Liver (tissue), 8 donors: ENCODE measurements at regions not wholly inside any gene's neighbourhood (a gene's known extent, or its start where the extent isn't known, plus 50 kb on each side); places are given as distances from the start of the nearest gene placed in this dataset.

Source experiments
- DNase-seq: peaks from one replicate; pipeline ENCODE4 v3.0.0-alpha.2; 2017; ENCODE audit warnings: low spot score
- H3K27ac ChIP-seq, 2 donors: one replicate each; pipeline ENCODE4 v1.7.0; 2013; ENCODE audit warnings: inconsistent platforms in 2 of 2, low read length in 2 of 2, control low read depth in 1 of 2, low read depth in 1 of 2, mild to moderate bottlenecking in 1 of 2
- H3K27me3 ChIP-seq, 4 donors: one replicate each; pipeline versions ENCODE4 v1.6.1 to v1.7.0; 2013; ENCODE audit warnings: low read length in 3 of 4, inconsistent platforms in 1 of 4, mild to moderate bottlenecking in 1 of 4, moderate library complexity in 1 of 4; ENCODE audit not compliant: control insufficient read depth in 4 of 4, insufficient read depth in 4 of 4
- H3K36me3 ChIP-seq, 4 donors: one replicate each; pipeline versions ENCODE4 v1.6.1 to v1.7.0; 2013; ENCODE audit warnings: low read length in 3 of 4, mild to moderate bottlenecking in 3 of 4, low read depth in 1 of 4, moderate library complexity in 1 of 4; ENCODE audit not compliant: control insufficient read depth in 4 of 4, insufficient read depth in 3 of 4
- H3K4me1 ChIP-seq, 4 donors: one replicate each; pipeline versions ENCODE4 v1.6.1 to v1.7.0; 2013; ENCODE audit warnings: low read length in 3 of 4, mild to moderate bottlenecking in 3 of 4, moderate library complexity in 1 of 4; ENCODE audit not compliant: control insufficient read depth in 4 of 4, insufficient read depth in 4 of 4
- H3K4me3 ChIP-seq, 3 donors: one replicate each; pipeline versions ENCODE4 v1.6.1 to v1.7.0; 2013; ENCODE audit warnings: low read length in 3 of 3, control low read depth in 1 of 3, low read depth in 1 of 3, mild to moderate bottlenecking in 1 of 3
- H3K9ac ChIP-seq, 2 donors: one replicate each; pipeline ENCODE4 v1.7.0; 2013; ENCODE audit warnings: low read length in 2 of 2, mild to moderate bottlenecking in 2 of 2, moderate library complexity in 2 of 2, control low read depth in 1 of 2, low read depth in 1 of 2
- H3K9me3 ChIP-seq, 4 donors: one replicate each; pipeline versions ENCODE4 v1.6.1 to v1.7.0; 2013; ENCODE audit warnings: low read length in 3 of 4; ENCODE audit not compliant: control insufficient read depth in 4 of 4
- EGR1 ChIP-seq, 2 donors: IDR thresholded peaks; 2 replicates each; pipeline ENCODE4 v1.6.1; 2016 to 2018; ENCODE audit warnings: antibody characterized with exemption in 2 of 2, low read depth in 2 of 2
- FOXA1 ChIP-seq: IDR thresholded peaks from 2 replicates; pipeline ENCODE4 v1.6.1; 2016; ENCODE audit warnings: antibody characterized with exemption
- FOXA2 ChIP-seq: IDR thresholded peaks from 2 replicates; pipeline ENCODE4 v1.6.1; 2016; ENCODE audit warnings: antibody characterized with exemption
- GABPA ChIP-seq, 2 donors: IDR thresholded peaks in 1 of 2; conservative IDR thresholded peaks in 1 of 2; 2 replicates each; pipeline ENCODE4 v1.6.1; 2016; ENCODE audit warnings: antibody characterized with exemption in 2 of 2, mild to moderate bottlenecking in 1 of 2, moderate library complexity in 1 of 2
- HNF4A ChIP-seq, 2 donors: conservative IDR thresholded peaks; 2 replicates each; pipeline ENCODE4 v1.6.1; 2016; ENCODE audit warnings: antibody characterized with exemption in 2 of 2, mild to moderate bottlenecking in 2 of 2
- HNF4G ChIP-seq: IDR thresholded peaks from 2 replicates; pipeline ENCODE4 v1.6.1; 2016; ENCODE audit warnings: antibody characterized with exemption
- JUND ChIP-seq, 2 donors: IDR thresholded peaks; 2 replicates each; pipeline ENCODE4 v1.6.1; 2016; ENCODE audit warnings: antibody characterized with exemption in 2 of 2
- NR2F2 ChIP-seq: IDR thresholded peaks from 2 replicates; pipeline ENCODE4 v1.6.1; 2016; ENCODE audit warnings: antibody characterized with exemption
- RAD21 ChIP-seq, 2 donors: IDR thresholded peaks; 2 replicates each; pipeline ENCODE4 v1.6.1; 2016; ENCODE audit warnings: antibody characterized with exemption in 2 of 2, mild to moderate bottlenecking in 2 of 2
- RXRA ChIP-seq, 2 donors: IDR thresholded peaks; 2 replicates each; pipeline ENCODE4 v1.6.1; 2017 to 2018; ENCODE audit warnings: antibody characterized with exemption in 2 of 2, mild to moderate bottlenecking in 1 of 2
- SP1 ChIP-seq: IDR thresholded peaks from 2 replicates; pipeline ENCODE4 v1.6.1; 2018; ENCODE audit warnings: antibody characterized with exemption, mild to moderate bottlenecking
- TAF1 ChIP-seq: conservative IDR thresholded peaks from 2 replicates; pipeline ENCODE4 v1.6.1; 2016; ENCODE audit warnings: antibody characterized with exemption, mild to moderate bottlenecking
- ZBTB33 ChIP-seq: IDR thresholded peaks from 2 replicates; pipeline ENCODE4 v1.6.1; 2016; ENCODE audit warnings: antibody characterized with exemption
- WGBS: extraction: QIAGEN DNeasy Blood & Tissue Kit; methylation state at CpG from one replicate; pipeline ENCODE4 v1.1.7; 2013; 5-methylcytosine and 5-hydroxymethylcytosine counted together
- TF ChIP-seq, protein P1 (sequence below): fragments of 150-350 bp; IDR thresholded peaks from 2 replicates; pipeline ENCODE4 v1.5.1; 2017; ENCODE audit warnings: improper control_type of control experiment, low read depth, low read length; ENCODE audit not compliant: missing input control
- TF ChIP-seq, protein P2 (sequence below): IDR thresholded peaks from 2 replicates; pipeline ENCODE4 v1.6.1; 2016; ENCODE audit warnings: antibody characterized with exemption
- TF ChIP-seq, protein P3 (sequence below): IDR thresholded peaks from 2 replicates; pipeline ENCODE4 v1.6.1; 2016; ENCODE audit warnings: antibody characterized with exemption, mild to moderate bottlenecking
- TF ChIP-seq, protein P4 (sequence below): IDR thresholded peaks from 2 replicates; pipeline ENCODE4 v1.6.1; 2016; ENCODE audit warnings: antibody characterized with exemption
- donor health status: healthy.
- donor health status: healthy.
- donor health status: healthy.
- donor health status: healthy.
- donor health status: healthy.

GRCh38 chr9:81512641-81513040, 176.7 kb downstream of the TLE1 start:
- no peak overlapping the region for H3K27ac ChIP-seq
- no peaks in the 10 kb centered on the region for H3K27me3 ChIP-seq
- WGBS = 90% methylated on average over 1 of the region's 1 CpG
- no peak for DNase-seq
- TF ChIP-seq TAF1 = no peak
- no peak for TF ChIP-seq RXRA (IDR thresholded peaks at IDR 0.05)
- TF ChIP-seq HNF4A (conservative IDR thresholded peaks at IDR 0.05) = no peak
- TF ChIP-seq, protein P1, sequence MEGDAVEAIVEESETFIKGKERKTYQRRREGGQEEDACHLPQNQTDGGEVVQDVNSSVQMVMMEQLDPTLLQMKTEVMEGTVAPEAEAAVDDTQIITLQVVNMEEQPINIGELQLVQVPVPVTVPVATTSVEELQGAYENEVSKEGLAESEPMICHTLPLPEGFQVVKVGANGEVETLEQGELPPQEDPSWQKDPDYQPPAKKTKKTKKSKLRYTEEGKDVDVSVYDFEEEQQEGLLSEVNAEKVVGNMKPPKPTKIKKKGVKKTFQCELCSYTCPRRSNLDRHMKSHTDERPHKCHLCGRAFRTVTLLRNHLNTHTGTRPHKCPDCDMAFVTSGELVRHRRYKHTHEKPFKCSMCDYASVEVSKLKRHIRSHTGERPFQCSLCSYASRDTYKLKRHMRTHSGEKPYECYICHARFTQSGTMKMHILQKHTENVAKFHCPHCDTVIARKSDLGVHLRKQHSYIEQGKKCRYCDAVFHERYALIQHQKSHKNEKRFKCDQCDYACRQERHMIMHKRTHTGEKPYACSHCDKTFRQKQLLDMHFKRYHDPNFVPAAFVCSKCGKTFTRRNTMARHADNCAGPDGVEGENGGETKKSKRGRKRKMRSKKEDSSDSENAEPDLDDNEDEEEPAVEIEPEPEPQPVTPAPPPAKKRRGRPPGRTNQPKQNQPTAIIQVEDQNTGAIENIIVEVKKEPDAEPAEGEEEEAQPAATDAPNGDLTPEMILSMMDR = no peak
- TF ChIP-seq SP1 = no peak
- TF ChIP-seq FOXA1 = no peak
- TF ChIP-seq, protein P2, sequence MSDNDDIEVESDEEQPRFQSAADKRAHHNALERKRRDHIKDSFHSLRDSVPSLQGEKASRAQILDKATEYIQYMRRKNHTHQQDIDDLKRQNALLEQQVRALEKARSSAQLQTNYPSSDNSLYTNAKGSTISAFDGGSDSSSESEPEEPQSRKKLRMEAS = no peak
- no peak for TF ChIP-seq JUND (IDR thresholded peaks at IDR 0.05)
- no peak for TF ChIP-seq EGR1 (IDR thresholded peaks at IDR 0.05; ENCODE audit: low read depth in 2 of 2)
- TF ChIP-seq NR2F2 = no peak
- TF ChIP-seq FOXA2 = no peak
- TF ChIP-seq, protein P3, sequence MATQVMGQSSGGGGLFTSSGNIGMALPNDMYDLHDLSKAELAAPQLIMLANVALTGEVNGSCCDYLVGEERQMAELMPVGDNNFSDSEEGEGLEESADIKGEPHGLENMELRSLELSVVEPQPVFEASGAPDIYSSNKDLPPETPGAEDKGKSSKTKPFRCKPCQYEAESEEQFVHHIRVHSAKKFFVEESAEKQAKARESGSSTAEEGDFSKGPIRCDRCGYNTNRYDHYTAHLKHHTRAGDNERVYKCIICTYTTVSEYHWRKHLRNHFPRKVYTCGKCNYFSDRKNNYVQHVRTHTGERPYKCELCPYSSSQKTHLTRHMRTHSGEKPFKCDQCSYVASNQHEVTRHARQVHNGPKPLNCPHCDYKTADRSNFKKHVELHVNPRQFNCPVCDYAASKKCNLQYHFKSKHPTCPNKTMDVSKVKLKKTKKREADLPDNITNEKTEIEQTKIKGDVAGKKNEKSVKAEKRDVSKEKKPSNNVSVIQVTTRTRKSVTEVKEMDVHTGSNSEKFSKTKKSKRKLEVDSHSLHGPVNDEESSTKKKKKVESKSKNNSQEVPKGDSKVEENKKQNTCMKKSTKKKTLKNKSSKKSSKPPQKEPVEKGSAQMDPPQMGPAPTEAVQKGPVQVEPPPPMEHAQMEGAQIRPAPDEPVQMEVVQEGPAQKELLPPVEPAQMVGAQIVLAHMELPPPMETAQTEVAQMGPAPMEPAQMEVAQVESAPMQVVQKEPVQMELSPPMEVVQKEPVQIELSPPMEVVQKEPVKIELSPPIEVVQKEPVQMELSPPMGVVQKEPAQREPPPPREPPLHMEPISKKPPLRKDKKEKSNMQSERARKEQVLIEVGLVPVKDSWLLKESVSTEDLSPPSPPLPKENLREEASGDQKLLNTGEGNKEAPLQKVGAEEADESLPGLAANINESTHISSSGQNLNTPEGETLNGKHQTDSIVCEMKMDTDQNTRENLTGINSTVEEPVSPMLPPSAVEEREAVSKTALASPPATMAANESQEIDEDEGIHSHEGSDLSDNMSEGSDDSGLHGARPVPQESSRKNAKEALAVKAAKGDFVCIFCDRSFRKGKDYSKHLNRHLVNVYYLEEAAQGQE = no peak
- no peak for TF ChIP-seq HNF4G
- TF ChIP-seq, protein P4, sequence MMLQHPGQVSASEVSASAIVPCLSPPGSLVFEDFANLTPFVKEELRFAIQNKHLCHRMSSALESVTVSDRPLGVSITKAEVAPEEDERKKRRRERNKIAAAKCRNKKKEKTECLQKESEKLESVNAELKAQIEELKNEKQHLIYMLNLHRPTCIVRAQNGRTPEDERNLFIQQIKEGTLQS = no peak
- no peak for TF ChIP-seq ZBTB33
- no peaks in the 10 kb centered on the region for H3K9me3 ChIP-seq
- H3K36me3 ChIP-seq = no peaks in the 10 kb centered on the region
- peaks cover 0 to 5% (median 0%) of the 10 kb centered on the region in 4 donors for H3K4me1 ChIP-seq
- no peak overlapping the region for H3K4me3 ChIP-seq
- no peak overlapping the region for H3K9ac ChIP-seq

- Histone ChIP-seq H3K27me3 (no peaks in the 10 kb centered on the region), H3K4me1 (peaks cover 0 to 5% (median 0%) of the 10 kb centered on the region in 4 donors), H3K9me3 (no peaks in the 10 kb centered on the region), H3K36me3 (no peaks in the 10 kb centered on the region), H3K27ac (no peak overlapping the region), H3K9ac (no peak overlapping the region), H3K4me3 (no peak overlapping the region)
- no peak for DNase-seq
- WGBS = 86% methylated on average over 12 of the region's 12 CpGs
- TF ChIP-seq GABPA (IDR thresholded peaks at IDR 0.05 in 1 of 2, conservative IDR thresholded peaks at IDR 0.05 in 1 of 2) (no peak), TAF1 (no peak), RAD21 (IDR thresholded peaks at IDR 0.05) (no peak), EGR1 (IDR thresholded peaks at IDR 0.05; ENCODE audit: low read depth in 2 of 2) (no peak), HNF4G (no peak), ZBTB33 (no peak), JUND (IDR thresholded peaks at IDR 0.05) (no peak), SP1 (no peak), NR2F2 (no peak), HNF4A (conservative IDR thresholded peaks at IDR 0.05) (no peak), RXRA (IDR thresholded peaks at IDR 0.05) (no peak)
- TF ChIP-seq, protein P4 = no peak
- TF ChIP-seq, protein P2 = no peak
- TF ChIP-seq, protein P3 = no peak
Measured at GRCh38 chr9:81508476-81508875, 180.9 kb downstream of the TLE1 start.
